GM12873 (cell line): ENCODE measurements at regions not wholly inside any gene's neighbourhood (a gene's known extent, or its start where the extent isn't known, plus 50 kb on each side); places are given as distances from the start of the nearest gene placed in this dataset.

Experiments used
- TF ChIP-seq, protein P1 (sequence below): IDR thresholded peaks from 2 replicates; pipeline ENCODE4 v1.5.1; 2012; ENCODE audit warnings: low read depth, mild to moderate bottlenecking, moderate library complexity, low read length, control low read depth; ENCODE audit not compliant: insufficient read depth; ENCODE audit errors: missing control alignments

- TF ChIP-seq, protein P1, sequence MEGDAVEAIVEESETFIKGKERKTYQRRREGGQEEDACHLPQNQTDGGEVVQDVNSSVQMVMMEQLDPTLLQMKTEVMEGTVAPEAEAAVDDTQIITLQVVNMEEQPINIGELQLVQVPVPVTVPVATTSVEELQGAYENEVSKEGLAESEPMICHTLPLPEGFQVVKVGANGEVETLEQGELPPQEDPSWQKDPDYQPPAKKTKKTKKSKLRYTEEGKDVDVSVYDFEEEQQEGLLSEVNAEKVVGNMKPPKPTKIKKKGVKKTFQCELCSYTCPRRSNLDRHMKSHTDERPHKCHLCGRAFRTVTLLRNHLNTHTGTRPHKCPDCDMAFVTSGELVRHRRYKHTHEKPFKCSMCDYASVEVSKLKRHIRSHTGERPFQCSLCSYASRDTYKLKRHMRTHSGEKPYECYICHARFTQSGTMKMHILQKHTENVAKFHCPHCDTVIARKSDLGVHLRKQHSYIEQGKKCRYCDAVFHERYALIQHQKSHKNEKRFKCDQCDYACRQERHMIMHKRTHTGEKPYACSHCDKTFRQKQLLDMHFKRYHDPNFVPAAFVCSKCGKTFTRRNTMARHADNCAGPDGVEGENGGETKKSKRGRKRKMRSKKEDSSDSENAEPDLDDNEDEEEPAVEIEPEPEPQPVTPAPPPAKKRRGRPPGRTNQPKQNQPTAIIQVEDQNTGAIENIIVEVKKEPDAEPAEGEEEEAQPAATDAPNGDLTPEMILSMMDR, result no peak
Measured at GRCh38 chr9:135418161-135418560, 61.4 kb upstream of the PPP1R26 start.

DNA sequence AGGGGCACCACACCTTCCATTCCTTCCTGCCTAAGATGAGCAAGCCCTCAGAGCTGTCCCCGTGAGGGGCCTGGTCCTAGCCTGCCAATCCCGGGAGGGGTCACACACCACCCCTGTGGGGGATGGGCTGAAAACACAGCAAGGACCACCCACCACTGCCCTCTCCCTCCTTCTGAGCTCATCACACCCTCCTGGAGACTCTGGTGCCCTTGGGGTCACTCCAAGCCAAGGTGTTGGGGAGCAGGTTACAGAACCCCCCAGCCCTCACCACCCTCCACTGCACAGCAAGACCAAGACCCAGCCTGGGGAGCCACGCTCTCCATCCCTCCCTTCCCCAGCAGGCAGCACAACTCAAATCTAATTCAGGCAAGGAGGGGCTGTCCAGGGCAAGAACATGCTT, 60.5 kb upstream of the PPP1R26 start:
- TF ChIP-seq, protein P1, result no peak

GRCh38 chr9:135422341-135422944, 57.1 kb upstream of the PPP1R26 start:
- TF ChIP-seq, protein P1, result no peak

GRCh38 chr9:135423725-135424124, 55.9 kb upstream of the PPP1R26 start:
- TF ChIP-seq, protein P1, result no peak
